Right cardiac atrium (tissue), 5 donors: ENCODE measurements at regions not wholly inside any gene's neighbourhood (a gene's known extent, or its start where the extent isn't known, plus 50 kb on each side); places are given as distances from the start of the nearest gene placed in this dataset.

ENCODE experiments used
- ATAC-seq, 2 donors: fragments of 200-7000 bp; cut with Tn5 transposase; one replicate each; pipeline versions ENCODE4 v1.8.0 to v1.9.1; 2020; ENCODE audit warnings: moderate library complexity in 2 of 2, mild to moderate bottlenecking in 1 of 2
- DNase-seq, 3 donors: peaks; one replicate each; pipeline ENCODE4 v3.0.0-alpha.2; 2020
- H3K27ac ChIP-seq: one replicate; pipeline ENCODE4 v1.5.1; 2013; ENCODE audit warnings: mild to moderate bottlenecking, low read length, control low read depth, moderate library complexity
- H3K27me3 ChIP-seq: one replicate; pipeline ENCODE4 v1.6.1; 2013; ENCODE audit not compliant: control insufficient read depth, insufficient read depth
- H3K4me1 ChIP-seq: one replicate; pipeline ENCODE4 v1.6.1; 2013; ENCODE audit warnings: low read length; ENCODE audit not compliant: control insufficient read depth, insufficient read depth
- H3K4me3 ChIP-seq: one replicate; pipeline ENCODE4 v1.5.1; 2013; ENCODE audit warnings: low read length, control low read depth
- H3K9me3 ChIP-seq: one replicate; pipeline ENCODE4 v1.6.1; 2013; ENCODE audit warnings: low read length; ENCODE audit not compliant: control insufficient read depth
- WGBS: extraction: QIAGEN DNeasy Blood & Tissue Kit; methylation state at CpG from one replicate; pipeline ENCODE4 v1.1.7; 2013; 5-methylcytosine and 5-hydroxymethylcytosine counted together
- intact Hi-C, 4 donors: fragments of 100-400 bp; cut with DNase I; formaldehyde crosslinking; loops; one replicate each; pipeline versions ENCODE4 v1.11.0 to v1.14.0; 2022 to 2023
- donor health status: healthy with polysubstance abuse.
- donor health status: DM: no; HTN: yes; CAD: no.
- donor health status: DM: no; HTN: no; CAD: no.
- donor health status: DM: no; HTN: yes; CAD: no; lungs with severe emphysema.
- donor health status: DM: yes; HTN: yes; CAD: no.

GRCh38 chr6:22025468-22026163 is 271.2 kb downstream of the PRL start:
- H3K27me3 ChIP-seq = no peaks in the 10 kb centered on the region
- no peak overlapping the region for H3K27ac ChIP-seq
- intact Hi-C loops = loop anchor here in 1 of 4 donors (2.0 kb wide), 1 partner anchor 31 kb away; no protein-coding TSS in a partner anchor
- H3K9me3 ChIP-seq = no peaks in the 10 kb centered on the region
- no peaks in the 10 kb centered on the region for H3K4me1 ChIP-seq
- H3K4me3 ChIP-seq = no peak overlapping the region
- WGBS = 45% methylated on average over 9 of the region's 9 CpGs
- peak in 2 of 3 donors; percentile 49 to 52 for DNase-seq
- peak; percentile 58 to 91 for ATAC-seq

GRCh38 chr6:22026164-22026678 is 270.6 kb downstream of the PRL start:
- 63% methylated on average over 5 of the region's 5 CpGs for WGBS
- no peak for ATAC-seq
- DNase-seq = no peak
- no peak overlapping the region for H3K27ac ChIP-seq
- H3K9me3 ChIP-seq = no peaks in the 10 kb centered on the region
- H3K4me1 ChIP-seq = no peaks in the 10 kb centered on the region
- no peaks in the 10 kb centered on the region for H3K27me3 ChIP-seq
- intact Hi-C loops = no loop called here
- H3K4me3 ChIP-seq = no peak overlapping the region

GRCh38 chr6:22027040-22027725 is 269.7 kb downstream of the PRL start:
- peak overlapping the region; percentile 39 for H3K27ac ChIP-seq
- intact Hi-C loops = no loop called here
- H3K4me1 ChIP-seq = no peaks in the 10 kb centered on the region

GRCh38 chr6:22028403-22029090 is 268.3 kb downstream of the PRL start:
- DNase-seq = no peak
- no peak for ATAC-seq
- Histone ChIP-seq H3K27ac (peak overlapping the region; percentile 13), H3K4me1 (no peaks in the 10 kb centered on the region), H3K27me3 (no peaks in the 10 kb centered on the region), H3K4me3 (no peak overlapping the region), H3K9me3 (no peaks in the 10 kb centered on the region)
- WGBS = 75% methylated on average over 7 of the region's 7 CpGs
- intact Hi-C loops = no loop called here

More at GRCh38 chr6:22027040-22027725, 269.7 kb downstream of the PRL start:
- ATAC-seq (no peak), DNase-seq (no peak)
- no peaks in the 10 kb centered on the region for H3K9me3 ChIP-seq
- 76% methylated on average over 8 of the region's 8 CpGs for WGBS
- no peak overlapping the region for H3K4me3 ChIP-seq
- H3K27me3 ChIP-seq = no peaks in the 10 kb centered on the region

GRCh38 chr6:22029171-22029570 is 267.7 kb downstream of the PRL start:
- Histone ChIP-seq H3K27ac (no peak overlapping the region), H3K9me3 (no peaks in the 10 kb centered on the region), H3K4me3 (no peak overlapping the region), H3K27me3 (no peaks in the 10 kb centered on the region), H3K4me1 (no peaks in the 10 kb centered on the region)
- no peak for DNase-seq
- intact Hi-C loops = no loop called here
- 18% methylated on average over 2 of the region's 2 CpGs for WGBS
- no peak for ATAC-seq

GRCh38 chr6:22030730-22031619 is 265.9 kb downstream of the PRL start:
- no peak overlapping the region for H3K27ac ChIP-seq
- H3K27me3 ChIP-seq = no peaks in the 10 kb centered on the region
- H3K9me3 ChIP-seq = no peaks in the 10 kb centered on the region
- no peaks in the 10 kb centered on the region for H3K4me1 ChIP-seq
- H3K4me3 ChIP-seq = no peak overlapping the region
- intact Hi-C loops = no loop called here
- DNase-seq (no peak), ATAC-seq (no peak)
- 84% methylated on average over 6 of the region's 6 CpGs for WGBS

GRCh38 chr6:22035690-22036089 is 261.1 kb downstream of the PRL start:
- intact Hi-C loops = no loop called here
- Histone ChIP-seq H3K27me3 (no peaks in the 10 kb centered on the region), H3K4me3 (no peak overlapping the region), H3K27ac (no peak overlapping the region), H3K9me3 (no peaks in the 10 kb centered on the region), H3K4me1 (no peaks in the 10 kb centered on the region)
- WGBS = 69% methylated on average over 4 of the region's 4 CpGs
- DNase-seq (no peak), ATAC-seq (no peak)

- 71% methylated on average over 7 of the region's 7 CpGs for WGBS
- ATAC-seq = no peak
Observed at GRCh38 chr6:22036275-22036674, 260.6 kb downstream of the PRL start.

GRCh38 chr6:22036699-22037098 is 260.1 kb downstream of the PRL start:
- no peaks in the 10 kb centered on the region for H3K27me3 ChIP-seq
- no peak overlapping the region for H3K27ac ChIP-seq
- H3K4me1 ChIP-seq = no peaks in the 10 kb centered on the region
- ATAC-seq (no peak), DNase-seq (no peak)
- 94% methylated on average over 3 of the region's 3 CpGs for WGBS
- intact Hi-C loops = no loop called here
- H3K4me3 ChIP-seq = no peak overlapping the region
- H3K9me3 ChIP-seq = no peaks in the 10 kb centered on the region

More at GRCh38 chr6:22036275-22036674, 260.6 kb downstream of the PRL start:
- Histone ChIP-seq H3K27me3 (no peaks in the 10 kb centered on the region), H3K4me3 (no peak overlapping the region), H3K27ac (no peak overlapping the region), H3K9me3 (no peaks in the 10 kb centered on the region), H3K4me1 (no peaks in the 10 kb centered on the region)
- DNase-seq = no peak
- intact Hi-C loops = no loop called here

GRCh38 chr6:22041797-22042480 is 254.9 kb downstream of the PRL start:
- intact Hi-C loops = no loop called here
- 47% methylated on average over 3 of the region's 3 CpGs for WGBS
- Histone ChIP-seq H3K4me3 (no peak overlapping the region), H3K9me3 (no peaks in the 10 kb centered on the region), H3K27me3 (no peaks in the 10 kb centered on the region), H3K4me1 (peaks cover 9% of the 10 kb centered on the region), H3K27ac (no peak overlapping the region)
- no peak for ATAC-seq
- DNase-seq = no peak
